Stimulated activated CD8-positive, alpha-beta memory T cell treated with anti-CD3 and anti-CD28 coated beads, Interleukin-7, amount 100 ng/mL, for 48 hours (primary cell): ENCODE measurements at regions not wholly inside any gene's neighbourhood (a gene's known extent, or its start where the extent isn't known, plus 50 kb on each side); places are given as distances from the start of the nearest gene placed in this dataset.
"Not testable (repeated sequence)": the region's sequence is repeated elsewhere in the genome, so short reads cannot be mapped to it uniquely, and the experiment has no call there.

Experiments
- DNase-seq, 2 donors: peaks; one replicate each; pipeline ENCODE4 v3.0.0-alpha.2; 2020; ENCODE audit warnings: low read depth in 1 of 2; ENCODE audit errors: extremely low read depth in 1 of 2

DNA sequence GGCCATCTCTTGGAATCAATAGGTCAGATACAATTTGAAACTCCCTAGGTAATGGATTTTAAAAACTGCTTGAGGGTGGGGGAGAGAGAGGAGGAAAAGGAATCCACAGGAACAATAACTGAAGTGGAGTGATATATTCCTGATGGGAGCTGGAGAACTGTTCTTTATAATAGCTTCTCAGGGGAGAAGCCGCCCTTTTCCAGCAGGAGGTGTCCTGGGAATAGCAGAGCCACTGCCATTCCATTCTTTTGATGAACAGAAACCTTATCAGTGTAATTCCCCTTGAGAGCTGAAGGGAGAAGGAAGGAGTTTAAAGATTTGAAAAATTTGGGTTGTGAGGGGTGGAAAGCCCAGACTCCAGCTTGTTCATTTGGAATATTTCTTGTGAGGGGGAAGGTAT, 504.9 kb upstream of the DPH6 start:
- DNase-seq, result no peak

- not testable (repeated sequence) for DNase-seq
Observed at GRCh38 chr15:36052641-36053040, 506.7 kb upstream of the DPH6 start.

DNA sequence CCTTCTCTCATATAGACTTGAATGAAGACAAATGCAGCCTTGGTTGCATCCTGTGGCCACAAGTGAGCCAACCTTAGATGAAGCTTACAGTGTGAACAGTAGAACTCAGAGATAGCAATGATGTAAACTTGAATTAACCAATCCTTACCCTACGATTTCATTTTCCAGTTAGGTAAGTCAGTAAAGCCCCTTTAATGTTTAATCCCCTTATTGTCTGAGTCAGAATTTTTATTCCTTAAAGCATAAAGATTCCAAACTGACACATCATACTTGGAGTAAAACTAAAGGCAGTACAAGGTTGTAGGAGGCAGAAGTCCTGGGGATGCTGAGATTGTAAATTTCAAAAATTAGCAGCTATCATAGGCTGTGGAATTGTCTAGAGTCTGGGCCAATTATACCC, 507.8 kb upstream of the DPH6 start:
- DNase-seq, result no peak

DNA sequence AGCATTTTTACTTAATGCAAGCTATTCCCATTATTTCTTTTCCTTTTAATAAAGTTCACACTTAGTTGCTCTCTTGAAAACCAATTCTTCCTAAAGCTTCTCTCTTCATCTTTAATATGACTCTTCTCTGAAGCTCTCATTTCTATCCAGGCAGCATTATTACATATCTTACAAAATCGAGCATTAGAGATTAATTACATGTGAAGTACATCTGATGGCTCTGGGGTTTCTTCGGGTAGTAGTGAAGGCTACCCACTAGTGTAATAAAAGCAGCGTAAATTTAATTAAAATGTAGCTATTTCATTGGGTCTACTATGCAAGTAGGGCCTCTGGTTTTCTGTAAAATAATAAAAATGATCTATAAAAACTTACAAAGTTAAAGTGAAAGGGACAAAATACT, 513.6 kb upstream of the DPH6 start:
- DNase-seq, result no peak

DNA sequence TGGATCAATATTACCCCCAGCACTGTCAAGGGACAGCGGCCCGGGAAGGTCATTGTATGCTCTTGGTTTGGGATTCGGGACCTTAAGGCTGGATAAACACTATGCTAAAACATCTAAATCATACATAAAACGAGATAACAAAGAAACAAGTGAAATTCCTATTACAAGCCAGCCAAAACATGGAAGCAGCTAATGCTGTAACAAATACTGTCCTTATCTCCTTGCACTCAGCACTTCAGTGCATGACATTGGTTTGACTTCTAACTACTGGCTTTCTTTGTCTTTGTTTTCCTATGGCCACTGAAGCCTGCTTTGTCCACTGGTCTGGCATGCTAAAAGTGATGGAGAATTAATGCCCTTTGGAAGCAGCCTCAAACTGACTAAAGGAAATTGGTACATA, 516.4 kb upstream of the DPH6 start:
- no peak for DNase-seq

DNA sequence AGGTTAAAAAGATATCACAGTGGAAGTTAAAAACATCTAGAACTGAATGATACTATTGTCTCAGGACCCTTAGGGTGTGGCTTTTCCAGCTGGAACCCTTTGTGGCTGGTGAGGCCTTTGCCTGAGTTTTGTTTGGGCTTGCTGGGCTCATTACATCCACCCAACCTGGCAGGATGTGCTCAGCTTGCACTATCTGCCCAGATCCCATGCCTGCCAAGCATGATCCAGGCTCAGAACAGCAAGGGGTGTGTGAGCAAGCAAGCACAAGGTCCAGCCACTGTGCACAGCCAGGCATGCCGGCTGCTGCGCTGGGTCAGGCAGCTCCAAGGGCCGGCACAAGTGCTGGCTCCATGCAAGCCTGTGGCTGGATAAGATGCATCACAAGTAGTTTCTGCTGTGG, 512.7 kb upstream of the CDIN1 start:
- no peak for DNase-seq

GRCh38 chr15:36067483-36068274, 511.7 kb upstream of the CDIN1 start:
- no peak for DNase-seq

DNA sequence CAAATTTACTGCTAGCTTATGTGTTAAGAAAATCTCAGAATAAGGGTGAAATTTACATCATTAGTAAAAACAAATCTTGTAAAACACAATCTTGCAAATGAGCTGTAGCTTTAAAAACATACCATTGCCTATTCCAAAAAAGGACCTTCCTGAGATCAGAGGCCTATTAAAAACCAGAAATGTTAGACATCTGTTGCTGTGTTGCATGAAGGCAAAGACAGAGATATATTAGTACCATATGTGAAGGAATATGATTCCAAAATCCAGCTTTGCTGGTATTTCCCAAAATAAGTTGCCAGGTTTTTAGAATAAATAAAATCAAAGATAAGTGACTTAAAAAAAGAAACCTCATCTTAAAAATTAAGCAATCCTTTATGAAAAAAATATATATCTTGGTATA, 504.1 kb upstream of the CDIN1 start:
- DNase-seq, result no peak

DNA sequence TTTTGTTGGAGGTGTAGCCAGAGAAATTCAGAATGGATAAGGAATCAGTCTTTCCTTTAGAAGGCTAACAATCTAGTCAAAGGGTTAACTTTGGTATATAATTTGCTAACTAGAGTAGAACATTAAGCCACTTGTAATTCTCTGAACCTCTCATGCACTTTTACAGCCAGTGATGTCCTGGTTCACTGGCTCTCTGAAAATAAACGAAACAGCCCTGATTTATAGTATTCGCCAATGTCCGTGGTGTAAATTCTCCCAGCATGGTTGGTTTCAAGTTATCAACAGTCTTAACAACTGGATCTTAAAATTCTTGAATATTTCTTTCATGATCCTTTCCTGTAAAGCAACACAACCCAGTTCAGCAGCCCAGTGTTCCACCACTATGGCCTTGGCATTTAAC, 500.4 kb upstream of the CDIN1 start:
- no peak for DNase-seq

- DNase-seq, result no peak
Observed at GRCh38 chr15:36080759-36081158, 498.7 kb upstream of the CDIN1 start.

- DNase-seq, result no peak
Observed at GRCh38 chr15:36090286-36090946, 489.0 kb upstream of the CDIN1 start.

DNA sequence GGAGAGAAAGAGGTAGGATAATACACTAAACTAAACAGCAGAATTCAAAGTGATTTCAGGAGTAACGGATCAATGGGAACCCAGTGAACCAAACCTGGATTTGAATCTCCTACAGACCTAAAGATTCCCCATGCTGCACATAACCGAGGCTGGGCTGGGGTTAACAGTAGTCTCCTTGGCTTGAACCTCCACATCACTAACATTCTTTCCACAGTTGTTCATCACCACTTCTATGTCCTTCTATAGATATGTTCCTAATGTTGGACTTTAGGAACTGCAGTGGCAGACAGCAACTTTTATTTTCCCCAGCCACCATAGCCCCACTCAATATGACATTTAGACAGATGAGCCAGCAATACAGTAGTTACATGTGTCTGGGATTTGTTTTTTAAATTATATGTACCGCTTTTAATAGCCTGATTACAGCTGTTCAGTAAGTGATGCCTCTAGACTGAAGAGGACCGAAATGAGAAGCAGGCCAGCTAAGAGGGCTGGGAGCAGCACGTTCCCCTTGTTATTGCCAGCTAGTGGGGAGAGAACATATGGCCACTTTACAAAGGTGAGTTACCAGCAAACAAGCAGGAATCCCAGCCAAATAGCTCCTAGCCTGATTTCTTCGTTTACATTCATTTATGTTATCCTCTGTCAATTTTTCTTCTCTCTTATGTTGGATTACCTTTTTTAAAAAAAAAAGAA, 472.6 kb upstream of the CDIN1 start:
- no peak for DNase-seq

GRCh38 chr15:36108541-36108940, 470.9 kb upstream of the CDIN1 start:
- DNase-seq, result no peak

GRCh38 chr15:36109943-36110658, 469.3 kb upstream of the CDIN1 start:
- DNase-seq, result no peak

GRCh38 chr15:36110659-36110993, 468.8 kb upstream of the CDIN1 start:
- no peak for DNase-seq

- no peak for DNase-seq
Observed at GRCh38 chr15:36117296-36117787, 462.1 kb upstream of the CDIN1 start.

DNA sequence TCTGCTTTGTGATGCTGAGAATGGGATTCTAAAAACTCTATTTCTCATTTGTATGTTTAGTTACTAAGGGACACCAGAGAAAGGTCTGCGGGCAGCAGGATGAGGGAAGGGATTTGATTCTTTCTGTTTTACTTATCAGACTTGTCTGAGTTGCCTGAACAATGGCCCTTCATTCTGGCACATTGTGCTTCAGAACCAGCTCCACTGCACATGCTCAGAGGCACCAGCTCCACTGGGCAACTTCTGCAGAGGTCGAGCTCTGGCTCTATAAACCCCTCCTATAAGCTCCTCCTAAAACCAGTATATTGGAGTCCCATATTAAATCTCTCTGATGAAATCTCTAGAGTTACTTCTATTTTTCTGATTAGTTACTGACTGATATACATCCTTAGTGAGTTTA, 453.2 kb upstream of the CDIN1 start:
- no peak for DNase-seq

DNA sequence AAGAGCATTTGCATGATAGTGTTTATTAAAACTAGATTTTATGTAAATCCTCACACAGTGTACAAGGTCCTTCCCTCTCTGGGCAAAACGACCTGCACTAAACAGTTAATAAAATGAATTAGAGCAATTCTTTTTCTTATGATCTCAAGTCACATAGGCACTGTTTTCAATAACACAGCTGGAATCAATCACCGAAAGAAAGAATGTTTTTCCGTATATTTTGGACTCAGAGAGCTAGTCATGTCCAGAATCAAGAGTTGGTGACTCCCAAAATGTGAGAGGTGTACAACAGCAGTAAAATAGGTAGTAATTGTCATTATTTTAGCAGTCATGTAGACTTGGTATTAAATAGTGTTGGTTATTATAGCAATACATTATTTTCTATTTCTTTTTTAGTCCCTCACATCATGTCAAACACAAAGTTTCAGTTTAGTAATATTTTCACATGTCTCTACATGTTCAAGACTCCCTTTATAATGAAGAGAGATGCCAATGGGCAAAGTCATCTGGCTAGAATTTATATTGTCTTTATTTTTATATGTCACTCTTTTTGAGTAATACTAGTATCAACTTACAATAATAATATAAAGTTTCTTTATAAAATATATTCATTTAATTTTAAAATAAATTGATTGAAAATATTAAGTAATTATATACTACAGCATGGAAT, 448.6 kb upstream of the CDIN1 start:
- no peak for DNase-seq

DNA sequence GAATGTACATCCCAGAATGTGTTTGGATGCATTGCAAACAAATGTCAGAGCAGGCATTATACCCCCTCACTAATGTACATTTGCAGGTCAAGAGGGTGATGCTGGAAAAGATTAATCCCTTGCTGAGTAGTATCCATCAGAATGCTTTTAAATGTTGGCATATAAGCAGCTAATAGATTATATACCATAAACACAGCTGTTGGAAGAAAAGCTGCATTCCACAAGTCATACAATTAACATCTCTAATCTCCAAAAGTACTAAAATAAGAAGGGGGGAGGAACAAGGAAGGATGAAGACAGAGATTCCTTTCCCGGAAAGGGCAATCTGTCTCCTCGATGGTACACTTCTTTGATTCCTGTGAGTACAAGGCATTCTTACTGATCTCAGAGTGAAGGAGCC, 445.7 kb upstream of the CDIN1 start:
- no peak for DNase-seq

GRCh38 chr15:36136049-36136448, 443.4 kb upstream of the CDIN1 start:
- DNase-seq, result no peak

- DNase-seq, result no peak
Observed at GRCh38 chr15:36152936-36153335, 426.5 kb upstream of the CDIN1 start.
